ENCODE measurements at regions not wholly inside any gene's neighbourhood (a gene's known extent, or its start where the extent isn't known, plus 50 kb on each side); places are given as distances from the start of the nearest gene placed in this dataset.

DNA sequence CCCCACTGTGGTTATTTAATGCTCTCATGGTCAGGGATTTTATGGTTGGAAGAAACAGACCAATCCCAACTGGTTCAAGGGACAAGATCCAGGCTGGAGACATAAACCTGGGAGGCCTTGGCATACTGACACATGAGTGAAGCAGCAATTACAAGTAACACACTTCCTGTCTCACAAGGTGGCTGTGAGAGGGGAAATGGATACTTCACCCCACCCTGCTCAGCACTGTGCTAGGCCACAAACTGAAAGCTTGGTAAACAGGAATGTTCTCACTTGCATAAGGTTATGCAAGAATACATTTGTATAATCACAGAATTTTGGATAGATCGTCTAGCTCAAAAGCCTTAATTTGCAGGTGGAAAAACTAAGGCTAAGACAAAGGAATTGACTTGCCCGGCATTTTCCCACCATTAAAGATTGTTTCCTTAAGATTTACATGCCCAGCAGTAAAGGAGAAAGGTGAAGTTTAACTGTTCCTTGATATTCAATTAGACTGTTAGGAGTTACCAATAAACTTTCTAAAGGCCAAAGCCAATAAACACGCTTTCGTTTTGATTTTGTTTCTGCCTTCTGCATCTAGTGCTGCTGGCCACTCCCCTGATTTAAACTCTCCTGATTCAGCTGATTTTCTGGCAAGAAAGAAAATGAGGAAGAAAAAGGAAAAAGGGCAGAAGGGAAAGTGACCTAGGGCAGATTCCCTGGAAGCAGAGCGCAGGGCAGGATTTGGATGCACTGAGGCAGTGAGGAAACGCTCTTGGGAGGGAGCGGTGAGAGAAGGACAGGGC, 215.6 kb upstream of the CDH5 start:
- TF ChIP-seq POLR2A (IDR thresholded peaks at IDR 0.05), result no peak
- TF ChIP-seq POLR2AphosphoS5 (IDR thresholded peaks at IDR 0.05), result peak in 2 of 3 donors; percentile 17 to 41
- TF ChIP-seq CTCF (IDR thresholded peaks at IDR 0.05), result no peak
- TF ChIP-seq EP300 (IDR thresholded peaks at IDR 0.05), result no peak
